Inferior parietal cortex (tissue), 1 donor: ENCODE measurements at regions not wholly inside any gene's neighbourhood (a gene's known extent, or its start where the extent isn't known, plus 50 kb on each side); places are given as distances from the start of the nearest gene placed in this dataset.
A peak's percentile ranks its signal among the peaks of the same experiment; 100 is the strongest.

Experiments
- DNase-seq: peaks from one replicate; pipeline ENCODE4 v3.0.0-alpha.2; 2016; ENCODE audit errors: extremely low spot score

- DNase-seq, result no peak
Observed at GRCh38 chr12:127253797-127254327, 1013.1 kb upstream of the TMEM132C start.

DNA sequence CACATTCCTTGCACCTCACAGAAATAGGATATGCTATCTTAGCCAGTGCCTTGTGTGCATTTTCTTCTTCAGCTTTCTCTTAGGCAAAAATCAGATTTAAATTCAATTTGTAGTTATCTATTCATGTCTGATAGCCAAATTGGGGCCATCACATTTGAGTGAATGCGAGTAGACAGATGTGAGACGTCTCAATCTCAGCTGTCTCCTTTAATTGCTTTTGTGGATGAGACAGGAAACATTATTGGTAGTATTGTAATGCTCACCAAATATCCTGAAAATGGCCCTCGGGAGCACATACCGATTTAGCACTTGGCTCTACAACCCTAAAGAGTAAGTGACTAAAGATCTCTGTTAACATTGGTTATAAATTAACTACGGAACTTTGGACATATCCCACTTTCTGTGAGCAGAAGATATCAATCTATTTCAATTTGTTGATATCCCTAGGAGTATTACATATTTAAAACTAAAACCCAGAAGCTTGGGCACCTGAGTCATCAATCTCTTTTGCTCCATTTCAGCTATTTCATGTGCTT lies 1012.5 kb upstream of the TMEM132C start:
- no peak for DNase-seq

GRCh38 chr12:127257366-127257935 lies 1009.5 kb upstream of the TMEM132C start:
- DNase-seq, result peak; percentile 10

DNA sequence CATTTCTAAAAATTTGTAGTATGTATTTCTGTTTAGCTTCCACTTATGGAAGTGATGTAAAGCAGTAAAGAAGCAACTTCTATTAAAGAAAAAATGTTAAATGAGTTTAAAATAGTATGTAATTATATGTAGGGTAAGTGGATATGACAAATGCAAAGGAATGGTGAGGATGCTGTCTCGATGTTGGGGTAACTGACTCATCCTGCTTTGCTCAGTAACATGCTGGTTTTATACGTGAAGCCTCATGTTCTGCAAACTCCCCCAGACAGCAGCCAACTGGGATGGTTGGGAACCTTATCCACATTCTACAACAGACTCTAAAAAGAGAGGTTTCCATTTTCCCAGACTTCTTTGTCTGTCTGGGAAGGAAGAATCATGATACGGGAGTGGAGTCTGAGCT lies 1006.4 kb upstream of the TMEM132C start:
- DNase-seq, result no peak

GRCh38 chr12:127260999-127261398 lies 1006.0 kb upstream of the TMEM132C start:
- DNase-seq, result no peak

GRCh38 chr12:127262615-127263014 lies 1004.4 kb upstream of the TMEM132C start:
- no peak for DNase-seq

DNA sequence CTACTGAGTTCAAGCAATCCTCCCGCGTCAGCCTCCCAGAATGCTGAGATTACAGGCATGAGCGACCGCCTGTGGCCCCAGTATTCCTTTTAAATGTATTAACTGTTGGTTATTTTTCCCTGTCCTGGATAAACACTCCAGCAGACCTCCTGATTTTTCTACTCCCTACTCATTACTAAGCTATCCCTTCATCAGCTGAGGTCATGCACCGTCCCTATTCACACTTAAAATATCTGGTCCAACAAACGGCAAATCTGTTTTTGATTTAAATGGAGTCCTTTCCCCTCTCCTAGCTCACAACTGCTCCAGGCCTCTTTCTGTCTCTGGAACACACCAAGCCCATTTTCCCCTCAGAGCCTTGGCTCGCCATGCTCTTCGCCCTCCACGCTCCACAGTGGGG lies 1003.3 kb upstream of the TMEM132C start:
- DNase-seq, result no peak

- no peak for DNase-seq
Observed at GRCh38 chr12:127267128-127267527, 999.8 kb upstream of the TMEM132C start.

DNA sequence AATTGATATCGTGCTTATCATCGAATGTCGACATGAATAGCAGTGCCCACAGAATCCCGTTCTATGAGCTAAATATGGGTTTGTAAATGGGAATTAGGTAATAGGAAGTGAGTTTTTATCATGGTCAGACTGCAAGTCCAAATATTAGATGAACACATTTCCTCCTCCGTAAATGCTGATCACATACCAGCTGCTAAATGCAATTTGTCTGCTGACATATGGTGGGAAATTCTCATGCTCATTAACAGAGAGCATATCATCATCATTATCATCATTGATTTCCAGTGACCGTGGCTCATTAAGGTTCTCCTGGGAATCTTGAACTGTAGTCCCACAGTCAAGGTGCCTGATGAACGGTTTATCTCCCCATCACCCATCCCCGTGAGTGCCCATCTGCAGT lies 998.8 kb upstream of the TMEM132C start:
- no peak for DNase-seq

GRCh38 chr12:127268706-127269425 lies 998.1 kb upstream of the TMEM132C start:
- no peak for DNase-seq

DNA sequence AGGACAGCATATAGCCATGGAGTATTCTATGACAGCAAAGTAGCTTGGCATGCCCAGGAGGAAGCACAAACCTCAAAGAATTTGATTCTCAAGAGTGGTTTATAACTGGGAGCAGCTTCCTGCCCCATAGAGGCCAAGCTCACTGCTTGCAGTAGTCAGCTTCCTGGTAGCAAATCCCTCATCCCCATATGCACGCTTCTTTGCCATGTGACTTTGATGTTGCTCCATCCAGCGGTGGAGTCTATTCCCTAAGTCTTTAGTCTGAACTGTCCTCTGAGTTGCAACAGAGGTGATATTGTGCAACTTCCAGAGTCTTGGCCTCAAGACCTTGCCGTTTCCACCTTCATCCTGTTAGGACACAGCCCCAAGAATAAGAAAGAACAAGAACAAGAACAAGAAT lies 996.8 kb upstream of the TMEM132C start:
- no peak for DNase-seq

DNA sequence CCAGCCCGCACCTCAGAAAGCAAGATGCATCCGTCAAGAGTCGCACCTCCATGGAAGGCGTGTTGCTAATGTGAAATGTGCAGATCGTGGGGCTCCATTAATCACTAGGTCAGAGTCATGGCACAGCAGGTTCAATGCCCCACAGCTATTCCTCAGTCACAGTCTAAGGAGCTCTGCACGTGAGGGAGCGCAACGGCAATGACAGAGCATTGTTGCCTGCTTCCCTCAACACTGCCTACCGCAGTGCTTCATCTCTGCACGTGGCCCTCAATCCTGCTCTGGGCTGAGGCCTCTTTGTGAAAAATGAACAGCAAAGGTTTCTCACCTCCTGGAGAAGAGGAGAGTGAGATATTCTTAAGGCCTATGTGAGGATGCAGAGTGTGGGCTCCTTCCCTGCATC lies 995.2 kb upstream of the TMEM132C start:
- no peak for DNase-seq

DNA sequence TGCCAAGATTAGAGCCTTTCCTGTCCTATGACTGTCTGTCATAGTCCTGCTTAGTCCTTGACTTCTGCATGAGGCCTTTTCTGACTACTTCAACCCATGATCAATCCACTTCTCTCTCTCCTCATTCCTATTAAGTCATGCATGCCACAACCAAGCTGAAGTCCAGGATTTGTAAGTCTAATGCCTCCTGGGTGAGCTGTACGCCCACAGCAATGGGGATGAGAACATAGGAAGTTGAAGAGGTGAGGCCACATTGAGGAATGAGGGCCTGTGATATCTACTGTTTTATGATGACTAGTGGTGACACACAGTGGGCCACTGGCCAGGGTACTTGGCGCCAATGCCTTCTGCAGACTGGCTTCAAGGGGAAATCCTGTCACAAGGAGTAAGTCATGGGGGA lies 994.1 kb upstream of the TMEM132C start:
- no peak for DNase-seq

- no peak for DNase-seq
Observed at GRCh38 chr12:127273626-127274025, 993.3 kb upstream of the TMEM132C start.

- DNase-seq, result no peak
Observed at GRCh38 chr12:127275416-127275815, 991.6 kb upstream of the TMEM132C start.

DNA sequence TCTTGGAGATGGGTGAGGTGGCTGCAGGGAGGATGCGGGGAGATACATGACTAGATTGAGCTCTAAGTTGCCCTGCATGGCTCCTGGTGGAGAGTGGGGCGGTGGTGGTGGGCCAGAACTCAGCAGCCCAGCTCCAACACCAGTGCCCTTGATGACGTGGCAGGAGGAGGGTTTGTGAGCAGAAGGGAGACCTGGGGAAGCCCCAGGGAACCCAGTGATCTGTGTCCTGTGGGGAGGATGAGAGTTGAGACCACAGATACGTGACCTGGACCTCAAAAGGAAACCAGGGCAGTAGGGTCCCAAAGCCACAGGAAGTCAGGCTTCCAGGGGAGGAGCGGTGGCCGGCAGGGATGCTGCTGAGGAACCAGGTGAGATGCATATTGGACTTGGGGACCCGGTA lies 989.1 kb upstream of the TMEM132C start:
- DNase-seq, result no peak

- no peak for DNase-seq
Observed at GRCh38 chr12:127278351-127278750, 988.6 kb upstream of the TMEM132C start.

DNA sequence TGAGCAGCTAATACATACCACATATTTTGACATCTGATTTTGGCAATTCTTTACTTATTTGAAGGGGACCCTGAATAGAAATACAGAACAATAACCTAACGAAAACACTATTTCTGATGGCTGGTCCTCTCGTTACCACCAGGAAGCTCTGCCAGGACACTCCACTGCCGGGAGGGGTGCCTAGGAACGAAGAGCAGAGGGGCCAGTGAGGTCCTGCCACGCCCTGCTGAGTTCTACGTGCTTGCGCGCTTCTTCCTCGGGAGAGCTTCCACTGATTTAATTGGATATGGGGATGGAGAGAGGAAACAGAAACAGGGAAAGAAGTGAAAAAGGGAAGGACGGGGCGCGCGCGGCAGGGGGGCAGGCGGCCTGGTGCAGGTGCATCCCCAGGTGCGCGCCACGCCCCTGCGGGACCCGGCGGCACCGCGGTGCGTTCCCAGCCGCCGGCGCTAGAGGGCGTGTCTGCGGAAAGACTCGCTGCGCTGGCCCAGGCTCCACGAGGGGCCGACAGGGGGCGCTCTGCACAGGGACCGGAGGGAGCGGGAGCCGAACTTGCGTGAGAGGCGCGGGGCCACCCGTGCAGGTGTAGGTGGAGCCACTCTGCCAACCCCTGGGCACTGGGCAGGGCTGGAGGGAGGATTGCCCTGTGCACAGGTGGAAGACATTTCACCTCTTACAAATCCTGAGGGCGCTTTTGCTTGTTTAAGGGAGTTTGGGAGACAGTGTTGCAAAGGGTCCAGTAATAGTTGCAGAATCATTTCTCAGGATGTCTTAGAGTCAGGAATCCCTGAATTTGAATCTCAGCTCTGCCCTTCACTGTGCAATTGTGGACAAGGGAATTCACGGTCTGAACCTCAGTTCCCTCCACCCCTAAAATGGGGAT lies 986.3 kb upstream of the TMEM132C start:
- peak; percentile 33 for DNase-seq

- DNase-seq, result no peak
Observed at GRCh38 chr12:127282786-127283565, 984.0 kb upstream of the TMEM132C start.

GRCh38 chr12:127284021-127284420 lies 982.9 kb upstream of the TMEM132C start:
- no peak for DNase-seq

DNA sequence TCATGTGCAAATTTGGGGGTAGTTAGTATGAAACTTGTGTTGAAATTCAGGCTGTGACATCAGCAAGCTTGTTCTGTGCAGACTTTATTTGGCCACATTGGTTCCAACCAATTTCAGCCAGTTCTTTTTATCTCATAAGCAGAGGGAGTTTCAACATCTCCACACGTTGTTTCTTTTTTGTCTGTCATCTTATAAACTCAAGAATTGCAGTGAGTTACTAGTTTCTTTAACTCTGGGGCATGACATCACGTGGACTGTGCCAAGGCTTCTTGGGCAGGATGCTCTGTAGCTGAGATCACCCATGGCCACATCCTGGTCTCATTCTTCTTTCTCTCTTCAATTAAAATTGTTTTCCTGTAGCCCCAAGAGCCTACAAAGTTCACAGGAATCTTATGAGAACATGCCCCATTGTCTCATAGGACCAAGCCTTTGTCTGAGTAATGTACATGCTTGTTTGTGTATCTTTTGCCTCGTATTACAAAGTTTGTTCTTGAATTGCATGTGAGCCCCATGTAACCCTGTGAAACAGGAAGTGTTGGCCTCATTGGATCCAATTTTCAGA lies 982.0 kb upstream of the TMEM132C start:
- no peak for DNase-seq
